Endothelial cell of umbilical vein (primary cell): ENCODE measurements at regions not wholly inside any gene's neighbourhood (a gene's known extent, or its start where the extent isn't known, plus 50 kb on each side); places are given as distances from the start of the nearest gene placed in this dataset.

Experiments used
- BruUV-seq: library from RNA; stranded (reverse); fragments of 400-500 nt; replicated peaks from 2 replicates; lab custom pipeline; 2021; lab: Mats Ljungman, UMichigan
- CTCF ChIA-PET: fragments of 300-600, 350-600 bp; sonication (Branson Sonifier 250); formaldehyde crosslinking; loops from one replicate; lab custom pipeline; 2021; ENCODE audit warnings: antibody characterized with exemption, inconsistent platforms; lab: Charles Lee
- POLR2A ChIA-PET: fragments of 300-600, 350-600 bp; sonication (Branson Sonifier 250); formaldehyde crosslinking; loops from one replicate; lab custom pipeline; 2021; ENCODE audit warnings: antibody characterized with exemption, inconsistent platforms; lab: Charles Lee
- DNase-seq: peaks from one replicate; pipeline ENCODE4 v3.0.0-alpha.2; 2011; ENCODE audit warnings: low read depth, low spot score
- FAIRE-seq: peaks from 2 replicates; lab custom pipeline; 2011; peaks lifted over from hg19 to GRCh38; lab: Jason Lieb, UNC
- H2AFZ ChIP-seq: 2 replicates; pipeline ENCODE4 v1.6.0; 2012; ENCODE audit warnings: low read depth, low read length, control low read depth, inconsistent platforms
- H3K27ac ChIP-seq: 2 replicates; pipeline ENCODE4 v1.5.1; 2011; ENCODE audit warnings: low read depth, mild to moderate bottlenecking, control low read depth, low read length, moderate library complexity; ENCODE audit not compliant: insufficient read depth
- H3K27me3 ChIP-seq, 2 experiments: 2 replicates each; pipeline versions ENCODE4 v1.6.0 to v1.6.1; 2011; ENCODE audit warnings: low read length in 2 of 2, mixed read lengths in 1 of 2; ENCODE audit not compliant: control insufficient read depth in 2 of 2, insufficient read depth in 2 of 2
- H3K36me3 ChIP-seq, 2 experiments: 2 replicates in 1 of 2; 3 replicates in 1 of 2; pipeline ENCODE4 v1.5.1; 2011; ENCODE audit warnings: low read length in 2 of 2, mild to moderate bottlenecking in 1 of 2, moderate library complexity in 1 of 2; ENCODE audit not compliant: control insufficient read depth in 2 of 2, insufficient read depth in 2 of 2; ENCODE audit errors: extremely low read depth in 1 of 2
- H3K4me1 ChIP-seq: 3 replicates; pipeline ENCODE4 v1.5.1; 2011; ENCODE audit warnings: mild to moderate bottlenecking, low read length; ENCODE audit not compliant: control insufficient read depth, insufficient read depth; ENCODE audit errors: extremely low read depth
- H3K4me2 ChIP-seq: 2 replicates; pipeline ENCODE4 v1.6.1; 2011; ENCODE audit warnings: low read length, control low read depth, mixed read lengths; ENCODE audit not compliant: insufficient read depth
- H3K4me3 ChIP-seq, 3 experiments: fragments of 200-600 bp in 1 of 3; sonication (generic), shearing (Covaris generic) in 1 of 3; replicated peaks in 1 of 3; 2 replicates each; pipeline ENCODE4 v1.5.1; 2011 to 2016; ENCODE audit warnings: control low read depth in 3 of 3, low read length in 3 of 3, mild to moderate bottlenecking in 2 of 3, inconsistent platforms in 1 of 3, low read depth in 1 of 3, moderate library complexity in 1 of 3; ENCODE audit not compliant: insufficient read depth in 1 of 3
- H3K79me2 ChIP-seq: 2 replicates; pipeline ENCODE4 v1.6.0; 2012; ENCODE audit warnings: low read length, inconsistent platforms; ENCODE audit not compliant: control insufficient read depth, insufficient read depth
- H3K9ac ChIP-seq: replicated peaks from 2 replicates; pipeline ENCODE3; 2011; ENCODE audit warnings: low read length, control low read depth; ENCODE audit not compliant: insufficient read depth; ENCODE audit errors: extremely low read depth
- H3K9me1 ChIP-seq: replicated peaks from 3 replicates; pipeline ENCODE4 v1.6.0; 2011; ENCODE audit warnings: mild to moderate bottlenecking, low read length; ENCODE audit not compliant: control insufficient read depth, insufficient read depth; ENCODE audit errors: extremely low read depth
- H3K9me3 ChIP-seq: replicated peaks from 2 replicates; pipeline ENCODE4 v1.5.1; 2012; ENCODE audit warnings: low read length, inconsistent platforms; ENCODE audit not compliant: control insufficient read depth, insufficient read depth
- H4K20me1 ChIP-seq: replicated peaks from 2 replicates; pipeline ENCODE3; 2011; ENCODE audit warnings: mild to moderate bottlenecking, low read length; ENCODE audit not compliant: control insufficient read depth, insufficient read depth; ENCODE audit errors: extremely low read depth
- CTCF ChIP-seq, 2 donors: IDR thresholded peaks; 1 replicate in 1 of 2; 2 replicates in 1 of 2; pipeline ENCODE4 v1.5.1; 2011; ENCODE audit warnings: low read length in 2 of 2, mild to moderate bottlenecking in 2 of 2, moderate library complexity in 2 of 2, control low read depth in 1 of 2, inconsistent platforms in 1 of 2, low read depth in 1 of 2; ENCODE audit not compliant: insufficient read depth in 1 of 2; ENCODE audit errors: extremely low read depth in 1 of 2
- EZH2 ChIP-seq: IDR thresholded peaks from 2 replicates; pipeline ENCODE4 v1.6.1; 2012; ENCODE audit warnings: borderline replicate concordance, low read depth, mild to moderate bottlenecking, moderate library complexity, low read length, inconsistent platforms; ENCODE audit not compliant: severe bottlenecking
- FOS ChIP-seq: IDR thresholded peaks from 2 replicates; pipeline ENCODE4 v1.6.1; 2011; ENCODE audit warnings: mild to moderate bottlenecking, low read length, moderate library complexity, borderline replicate concordance; ENCODE audit not compliant: insufficient read depth
- GATA2 ChIP-seq: IDR thresholded peaks from 2 replicates; pipeline ENCODE4 v1.7.0; 2011; ENCODE audit warnings: low read depth, mild to moderate bottlenecking, moderate library complexity, mixed read lengths, low read length; ENCODE audit not compliant: insufficient read length, insufficient read depth
- JUN ChIP-seq: IDR thresholded peaks from 2 replicates; pipeline ENCODE4 v1.6.1; 2011; ENCODE audit warnings: borderline replicate concordance, low read depth; ENCODE audit not compliant: insufficient read length, insufficient read depth
- MAX ChIP-seq: IDR thresholded peaks from 2 replicates; pipeline ENCODE4 v1.6.1; 2011; ENCODE audit not compliant: insufficient read depth, insufficient read length
- MYC ChIP-seq: IDR thresholded peaks from one replicate; pipeline ENCODE4 v1.6.1; 2011; ENCODE audit warnings: mild to moderate bottlenecking, low read depth, low read length
- POLR2A ChIP-seq: IDR thresholded peaks from 2 replicates; pipeline ENCODE4 v1.6.1; 2012; ENCODE audit warnings: low read depth, mild to moderate bottlenecking, control low read depth, low read length
- POLR2AphosphoS5 ChIP-seq: IDR thresholded peaks from 2 replicates; pipeline ENCODE4 v1.6.1; 2012; ENCODE audit warnings: low read depth, mild to moderate bottlenecking, control low read depth, low read length, moderate library complexity; ENCODE audit not compliant: insufficient read depth
- dilution Hi-C: fragments of 300-500 bp; cut with MboI; formaldehyde crosslinking; loops from one replicate; pipeline ENCODE4 v1.15.0; 2019; ENCODE audit warnings: low sequenced_read_pairs; ENCODE audit not compliant: extremely low pct_ligation_motif_present
- intact Hi-C: fragments of 100-400 bp; cut with micrococcal nuclease; formaldehyde crosslinking; loops from one replicate; pipeline ENCODE4 v1.10.0; 2022

DNA sequence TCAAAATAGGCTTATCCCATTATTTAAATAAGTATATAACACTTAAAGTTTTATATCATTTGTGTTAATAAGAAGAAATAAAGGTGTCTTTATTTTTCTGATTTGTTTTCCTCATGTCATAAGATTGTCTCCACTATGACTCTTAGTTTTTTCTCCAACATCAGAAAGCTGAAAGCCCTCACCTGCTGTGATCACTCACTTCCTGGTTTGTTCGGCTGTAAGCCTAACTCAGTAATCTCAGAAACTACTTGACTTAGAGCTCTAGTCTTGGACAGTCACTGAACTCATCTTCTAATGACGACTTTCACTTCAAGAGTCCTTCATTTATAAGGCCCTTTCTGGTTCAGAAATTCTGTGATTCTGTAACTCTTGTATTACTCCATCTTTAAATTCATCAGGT, 311.0 kb downstream of the ZEB2 start:
- no TSS peak for BruUV-seq
- intact Hi-C loops, result no loop called here

GRCh38 chr2:144206019-144206418, 313.9 kb downstream of the ZEB2 start:
- FAIRE-seq, result no peak
- H3K27me3 ChIP-seq, result no peaks in the 10 kb centered on the region
- no peak overlapping the region for H3K27ac ChIP-seq
- no peak for DNase-seq
- H3K36me3 ChIP-seq, result no peaks in the 10 kb centered on the region
- ChIA-PET CTCF (interaction anchor here (0.9 to 1.0 kb wide), 3 partner anchors 105 to 389 kb away, joined by 3 to 4 read pairs (median 3); no protein-coding TSS in a partner anchor), POLR2A (no interaction called here)
- no peak overlapping the region for H3K4me2 ChIP-seq
- no peaks in the 10 kb centered on the region for H3K9me1 ChIP-seq
- no peak overlapping the region for H3K4me3 ChIP-seq
- no peak overlapping the region for H3K9ac ChIP-seq
- H3K4me1 ChIP-seq, result peaks cover 4% of the 10 kb centered on the region
- TF ChIP-seq GATA2 (no peak), POLR2A (no peak), POLR2AphosphoS5 (no peak), JUN (no peak), CTCF (IDR thresholded peaks at IDR 0.05; ENCODE audit: extremely low read depth in 1 of 2, insufficient read depth in 1 of 2, low read depth in 1 of 2, low read length in 2 of 2) (no peak), MYC (no peak), FOS (no peak), MAX (no peak), EZH2 (no peak)
- no TSS peak for BruUV-seq
- H3K79me2 ChIP-seq, result no peaks in the 10 kb centered on the region
- intact Hi-C loops (no loop called here), dilution Hi-C loops (no loop called here)
- H3K9me3 ChIP-seq, result no peaks in the 10 kb centered on the region
- no peaks in the 10 kb centered on the region for H4K20me1 ChIP-seq
- no peak overlapping the region for H2AFZ ChIP-seq

More for the DNA sequence above, 311.0 kb downstream of the ZEB2 start:
- Histone ChIP-seq H3K4me3 (no peak overlapping the region), H3K27me3 (no peaks in the 10 kb centered on the region), H3K36me3 (no peaks in the 10 kb centered on the region), H3K9me1 (no peaks in the 10 kb centered on the region), H4K20me1 (no peaks in the 10 kb centered on the region), H3K27ac (no peak overlapping the region), H3K4me1 (no peaks in the 10 kb centered on the region), H3K9ac (no peak overlapping the region), H2AFZ (no peak overlapping the region), H3K9me3 (no peaks in the 10 kb centered on the region), H3K79me2 (no peaks in the 10 kb centered on the region), H3K4me2 (no peak overlapping the region)
- FAIRE-seq, result no peak
- ChIA-PET POLR2A (no interaction called here), CTCF (no interaction called here)
- TF ChIP-seq EZH2 (no peak), GATA2 (no peak), POLR2A (no peak)
- DNase-seq, result no peak
- dilution Hi-C loops, result no loop called here
